ENCODE measurements at regions not wholly inside any gene's neighbourhood (a gene's known extent, or its start where the extent isn't known, plus 50 kb on each side); places are given as distances from the start of the nearest gene placed in this dataset.

GRCh38 chr4:38230821-38231563, 270.8 kb downstream of the PTTG2 start:
- DNase-seq = no peak

GRCh38 chr4:38231626-38232025, 271.4 kb downstream of the PTTG2 start:
- no peak for DNase-seq

GRCh38 chr4:38232741-38233140, 272.5 kb downstream of the PTTG2 start:
- no peak for DNase-seq

GRCh38 chr4:38233727-38234480, 273.7 kb downstream of the PTTG2 start:
- DNase-seq = no peak

- DNase-seq = no peak
These were observed 275.2 kb downstream of the PTTG2 start for GRCh38 chr4:38235354-38235753.

GRCh38 chr4:38236003-38236402, 275.8 kb downstream of the PTTG2 start:
- no peak for DNase-seq

- no peak for DNase-seq
These were observed 276.3 kb downstream of the PTTG2 start for GRCh38 chr4:38236503-38236902.

GRCh38 chr4:38237139-38237538, 276.9 kb downstream of the PTTG2 start:
- no peak for DNase-seq

- no peak for DNase-seq
These were observed 281.3 kb downstream of the PTTG2 start for GRCh38 chr4:38241541-38241940.

GRCh38 chr4:38242101-38242500, 281.9 kb downstream of the PTTG2 start:
- DNase-seq = no peak

GRCh38 chr4:38242822-38243387, 282.7 kb downstream of the PTTG2 start:
- DNase-seq = no peak

- peak; percentile 27 for DNase-seq
These were observed 283.3 kb downstream of the PTTG2 start for GRCh38 chr4:38243388-38244053.

GRCh38 chr4:38254825-38255224, 294.6 kb downstream of the PTTG2 start:
- DNase-seq = no peak

- DNase-seq = no peak
These were observed 295.4 kb downstream of the PTTG2 start for GRCh38 chr4:38255572-38255971.

GRCh38 chr4:38266616-38267015, 306.4 kb downstream of the PTTG2 start:
- DNase-seq = no peak

GRCh38 chr4:38268108-38268820, 308.1 kb downstream of the PTTG2 start:
- no peak for DNase-seq

GRCh38 chr4:38268837-38269236, 308.6 kb downstream of the PTTG2 start:
- no peak for DNase-seq

- no peak for DNase-seq
These were observed 313.2 kb downstream of the PTTG2 start for GRCh38 chr4:38273407-38273806.

GRCh38 chr4:38275331-38276100, 315.3 kb downstream of the PTTG2 start:
- peak; percentile 65 for DNase-seq

GRCh38 chr4:38278255-38278654, 318.1 kb downstream of the PTTG2 start:
- DNase-seq = no peak

- DNase-seq = no peak
These were observed 318.9 kb downstream of the PTTG2 start for GRCh38 chr4:38279077-38279476.

All from NCI-H2029 treated with DMSO at 0.1 percent for 48 hours (cell line).